H9 (cell line): ENCODE measurements at regions not wholly inside any gene's neighbourhood (a gene's known extent, or its start where the extent isn't known, plus 50 kb on each side); places are given as distances from the start of the nearest gene placed in this dataset.

Experiments
- DNase-seq: peaks from one replicate; pipeline ENCODE4 v3.0.0-alpha.2; 2017
- H2AFZ ChIP-seq: one replicate; pipeline ENCODE4 v1.6.1; 2013; ENCODE audit warnings: mild to moderate bottlenecking, low read length, control low read depth, moderate library complexity
- H2AK5ac ChIP-seq: 2 replicates; pipeline ENCODE4 v1.6.1; 2013; ENCODE audit warnings: low read length, control low read depth, mixed read lengths; ENCODE audit not compliant: insufficient read length
- H2BK120ac ChIP-seq: one replicate; pipeline ENCODE4 v1.6.1; 2013; ENCODE audit warnings: low read depth, mild to moderate bottlenecking, low read length, control low read depth, inconsistent platforms; ENCODE audit not compliant: poor library complexity, severe bottlenecking
- H2BK12ac ChIP-seq: 2 replicates; pipeline ENCODE4 v1.6.1; 2013; ENCODE audit warnings: low read length, control low read depth, mixed read lengths, low read depth; ENCODE audit not compliant: insufficient read length
- H2BK15ac ChIP-seq: 2 replicates; pipeline ENCODE4 v1.6.1; 2013; ENCODE audit warnings: low read depth, low read length, control low read depth
- H2BK20ac ChIP-seq: one replicate; pipeline ENCODE4 v1.6.1; 2013; ENCODE audit warnings: low read depth, mild to moderate bottlenecking, low read length, control low read depth, inconsistent platforms; ENCODE audit not compliant: poor library complexity, severe bottlenecking
- H2BK5ac ChIP-seq: 2 replicates; pipeline ENCODE4 v1.6.1; 2013; ENCODE audit warnings: low read length, control low read depth, mixed read lengths; ENCODE audit not compliant: insufficient read length
- H3K14ac ChIP-seq: 2 replicates; pipeline ENCODE4 v1.6.1; 2013; ENCODE audit warnings: low read length, control low read depth; ENCODE audit not compliant: insufficient read depth
- H3K18ac ChIP-seq: 2 replicates; pipeline ENCODE4 v1.6.1; 2013; ENCODE audit warnings: low read depth, mild to moderate bottlenecking, mixed read lengths, low read length, control low read depth; ENCODE audit not compliant: insufficient read length
- H3K23ac ChIP-seq: 2 replicates; pipeline ENCODE4 v1.6.1; 2013; ENCODE audit warnings: low read length, control low read depth, mixed read lengths, low read depth; ENCODE audit not compliant: insufficient read length
- H3K23me2 ChIP-seq: 2 replicates; pipeline ENCODE4 v1.6.1; 2013; ENCODE audit warnings: low read depth, mild to moderate bottlenecking, mixed read lengths, low read length, control low read depth; ENCODE audit not compliant: insufficient read length, poor library complexity, severe bottlenecking
- H3K27ac ChIP-seq: 2 replicates; pipeline ENCODE4 v1.5.1; 2013; ENCODE audit warnings: low read length, control low read depth, mixed read lengths, low read depth; ENCODE audit not compliant: insufficient read length
- H3K27me3 ChIP-seq: 2 replicates; pipeline ENCODE4 v1.6.1; 2013; ENCODE audit warnings: low read length, control low read depth, inconsistent platforms; ENCODE audit not compliant: insufficient read depth
- H3K4ac ChIP-seq: 2 replicates; pipeline ENCODE4 v1.6.1; 2013; ENCODE audit warnings: low read depth, mild to moderate bottlenecking, control low read depth, inconsistent platforms, low read length, moderate library complexity
- H3K4me1 ChIP-seq: 2 replicates; pipeline ENCODE4 v1.6.1; 2013; ENCODE audit warnings: low read length, control low read depth, inconsistent platforms; ENCODE audit not compliant: insufficient read depth
- H3K4me2 ChIP-seq: 2 replicates; pipeline ENCODE4 v1.6.1; 2013; ENCODE audit warnings: low read length, control low read depth, mixed read lengths; ENCODE audit not compliant: insufficient read length, insufficient read depth
- H3K56ac ChIP-seq: 2 replicates; pipeline ENCODE4 v1.6.1; 2013; ENCODE audit warnings: low read depth, mild to moderate bottlenecking, mixed read lengths, low read length, control low read depth; ENCODE audit not compliant: insufficient read length
- H3K79me1 ChIP-seq: 2 replicates; pipeline ENCODE4 v1.6.1; 2013; ENCODE audit warnings: low read depth, mild to moderate bottlenecking, moderate library complexity, low read length, control low read depth, inconsistent platforms; ENCODE audit not compliant: insufficient read depth, poor library complexity, severe bottlenecking
- H3K79me2 ChIP-seq: 2 replicates; pipeline ENCODE4 v1.6.1; 2013; ENCODE audit warnings: low read length, control low read depth, inconsistent platforms; ENCODE audit not compliant: insufficient read depth
- H3K9ac ChIP-seq: 2 replicates; pipeline ENCODE4 v1.6.1; 2013; ENCODE audit warnings: low read length, control low read depth, mixed read lengths; ENCODE audit not compliant: insufficient read length; ENCODE audit errors: extremely low read depth
- H3K9me3 ChIP-seq: one replicate; pipeline ENCODE4 v1.6.1; 2013; ENCODE audit warnings: low read depth, low read length, inconsistent platforms; ENCODE audit not compliant: control insufficient read depth
- H3T11ph ChIP-seq: one replicate; pipeline ENCODE4 v1.6.1; 2013; ENCODE audit warnings: mild to moderate bottlenecking, low read length, control low read depth, inconsistent platforms
- H4K20me1 ChIP-seq: one replicate; pipeline ENCODE4 v1.6.1; 2013; ENCODE audit not compliant: control insufficient read depth, insufficient read length, insufficient read depth
- H4K5ac ChIP-seq: 2 replicates; pipeline ENCODE4 v1.6.1; 2013; ENCODE audit warnings: low read depth, mild to moderate bottlenecking, mixed read lengths, low read length, control low read depth; ENCODE audit not compliant: insufficient read length
- H4K8ac ChIP-seq: replicated peaks from 2 replicates; pipeline ENCODE4 v1.6.1; 2013; ENCODE audit warnings: low read length, control low read depth, mixed read lengths, low read depth; ENCODE audit not compliant: insufficient read length
- H4K91ac ChIP-seq: 2 replicates; pipeline ENCODE4 v1.6.1; 2013; ENCODE audit warnings: low read depth, mild to moderate bottlenecking, moderate library complexity, mixed read lengths, low read length, control low read depth; ENCODE audit not compliant: insufficient read length
- H3K27ac Mint-ChIP-seq, 3 experiments: 2 replicates in 2 of 3; 3 replicates in 1 of 3; pipeline ENCODE4 v1.8.0; 2020 to 2021; ENCODE audit warnings: mixed read lengths in 3 of 3, mild to moderate bottlenecking in 1 of 3, moderate library complexity in 1 of 3
- H3K27me3 Mint-ChIP-seq: 2 replicates; pipeline ENCODE4 v1.8.0; 2021; ENCODE audit warnings: low read depth, mild to moderate bottlenecking, moderate library complexity, mixed read lengths
- H3K36me3 Mint-ChIP-seq, 3 experiments: 2 replicates in 2 of 3; 3 replicates in 1 of 3; pipeline ENCODE4 v1.8.0; 2020 to 2021; ENCODE audit warnings: low read depth in 3 of 3, mixed read lengths in 3 of 3; ENCODE audit not compliant: insufficient read depth in 1 of 3
- H3K4me1 Mint-ChIP-seq, 2 experiments: 2 replicates each; pipeline ENCODE4 v1.8.0; 2020; ENCODE audit warnings: mixed read lengths in 2 of 2
- H3K4me3 Mint-ChIP-seq, 2 experiments: 2 replicates in 1 of 2; 3 replicates in 1 of 2; pipeline ENCODE4 v1.8.0; 2020 to 2021; ENCODE audit warnings: mild to moderate bottlenecking in 2 of 2, mixed read lengths in 2 of 2, moderate library complexity in 1 of 2
- H3K9me3 Mint-ChIP-seq, 2 experiments: 2 replicates in 1 of 2; 3 replicates in 1 of 2; pipeline ENCODE4 v1.8.0; 2020; ENCODE audit warnings: mild to moderate bottlenecking in 2 of 2, mixed read lengths in 2 of 2, moderate library complexity in 1 of 2
- CTCF ChIP-seq: fragments of 200-600 bp; sonication (generic); conservative IDR thresholded peaks from 3 replicates; pipeline ENCODE4 v1.8.0; 2021; ENCODE audit warnings: antibody characterized with exemption, mild to moderate bottlenecking
- WGBS: extraction: QIAGEN DNeasy Blood & Tissue Kit; methylation state at CpG from one replicate; pipeline ENCODE4 v1.1.7; 2013; ENCODE audit warnings: missing lambda C conversion rate, low lambda C conversion rate, mixed read lengths; ENCODE audit not compliant: insufficient read length; ENCODE audit errors: extremely low coverage; 5-methylcytosine and 5-hydroxymethylcytosine counted together

GRCh38 chr21:29228306-29228705 lies 70.4 kb upstream of the BACH1 start:
- Histone ChIP-seq H3K79me1 (no peaks in the 10 kb centered on the region), H3K23me2 (no peaks in the 10 kb centered on the region), H4K20me1 (no peaks in the 10 kb centered on the region), H3T11ph (no peak overlapping the region), H4K5ac (no peak overlapping the region), H3K23ac (no peak overlapping the region), H4K8ac (no peak overlapping the region), H3K14ac (no peak overlapping the region), H3K18ac (no peak overlapping the region), H3K4me2 (no peak overlapping the region), H2BK20ac (no peak overlapping the region), H3K79me2 (no peaks in the 10 kb centered on the region), H3K9ac (no peak overlapping the region), H2BK5ac (no peak overlapping the region), H2BK12ac (no peak overlapping the region), H3K9me3 (no peaks in the 10 kb centered on the region), H4K91ac (no peak overlapping the region), H2AK5ac (no peak overlapping the region), H3K27me3 (no peaks in the 10 kb centered on the region), H3K27ac (no peak overlapping the region), H3K56ac (no peak overlapping the region), H2BK15ac (no peak overlapping the region), H2AFZ (no peak overlapping the region), H2BK120ac (no peak overlapping the region), H3K4ac (no peak overlapping the region), H3K4me1 (no peaks in the 10 kb centered on the region)
- no peak for DNase-seq
- H3K27ac Mint-ChIP-seq = no peak overlapping the region; a peak in 1 of 7 replicates
- H3K4me3 Mint-ChIP-seq = no peak overlapping the region
- TF ChIP-seq CTCF = no peak
- no peaks in the 10 kb centered on the region for H3K9me3 Mint-ChIP-seq
- no peaks in the 10 kb centered on the region for H3K27me3 Mint-ChIP-seq
- H3K4me1 Mint-ChIP-seq = no peaks in the 10 kb centered on the region
- H3K36me3 Mint-ChIP-seq = no peaks in the 10 kb centered on the region
- no CpG with 5 or more reads among the region's 2 CpGs for WGBS
